ENCODE measurements at regions not wholly inside any gene's neighbourhood (a gene's known extent, or its start where the extent isn't known, plus 50 kb on each side); places are given as distances from the start of the nearest gene placed in this dataset.

- no peak for DNase-seq (ENCODE audit: low read depth, low spot score)
Observed at GRCh38 chr10:78850644-78851435, 217.9 kb upstream of the ZMIZ1 start.

- no peak for DNase-seq (ENCODE audit: low read depth, low spot score)
Observed at GRCh38 chr10:78851647-78852046, 217.1 kb upstream of the ZMIZ1 start.

GRCh38 chr10:78852466-78853240 is 216.1 kb upstream of the ZMIZ1 start:
- DNase-seq (ENCODE audit: low read depth, low spot score): peak; percentile 14

GRCh38 chr10:78853864-78854263 is 214.9 kb upstream of the ZMIZ1 start:
- no peak for DNase-seq (ENCODE audit: low read depth, low spot score)

GRCh38 chr10:78856421-78856820 is 212.3 kb upstream of the ZMIZ1 start:
- DNase-seq (ENCODE audit: low read depth, low spot score): no peak

- no peak for DNase-seq (ENCODE audit: low read depth, low spot score)
Observed at GRCh38 chr10:78857193-78857592, 211.6 kb upstream of the ZMIZ1 start.

- DNase-seq (ENCODE audit: low read depth, low spot score): no peak
Observed at GRCh38 chr10:78859266-78859665, 209.5 kb upstream of the ZMIZ1 start.

GRCh38 chr10:78859769-78860168 is 209.0 kb upstream of the ZMIZ1 start:
- no peak for DNase-seq (ENCODE audit: low read depth, low spot score)

- DNase-seq (ENCODE audit: low read depth, low spot score): no peak
Observed at GRCh38 chr10:78860260-78860914, 208.4 kb upstream of the ZMIZ1 start.

- DNase-seq (ENCODE audit: low read depth, low spot score): no peak
Observed at GRCh38 chr10:78861529-78862327, 207.0 kb upstream of the ZMIZ1 start.

GRCh38 chr10:78862328-78862640 is 206.5 kb upstream of the ZMIZ1 start:
- no peak for DNase-seq (ENCODE audit: low read depth, low spot score)

- DNase-seq (ENCODE audit: low read depth, low spot score): no peak
Observed at GRCh38 chr10:78863140-78863905, 205.4 kb upstream of the ZMIZ1 start.

- DNase-seq (ENCODE audit: low read depth, low spot score): no peak
Observed at GRCh38 chr10:78863906-78864239, 204.9 kb upstream of the ZMIZ1 start.

GRCh38 chr10:78864761-78865537 is 203.8 kb upstream of the ZMIZ1 start:
- DNase-seq (ENCODE audit: low read depth, low spot score): no peak

- DNase-seq (ENCODE audit: low read depth, low spot score): peak; percentile 73
Observed at GRCh38 chr10:78865538-78865875, 203.3 kb upstream of the ZMIZ1 start.

GRCh38 chr10:78865931-78866717 is 202.6 kb upstream of the ZMIZ1 start:
- DNase-seq (ENCODE audit: low read depth, low spot score): no peak

GRCh38 chr10:78866731-78867554 is 201.8 kb upstream of the ZMIZ1 start:
- no peak for DNase-seq (ENCODE audit: low read depth, low spot score)

GRCh38 chr10:78867555-78867939 is 201.2 kb upstream of the ZMIZ1 start:
- no peak for DNase-seq (ENCODE audit: low read depth, low spot score)

GRCh38 chr10:78868048-78868447 is 200.7 kb upstream of the ZMIZ1 start:
- DNase-seq (ENCODE audit: low read depth, low spot score): no peak

All from astrocyte of the hippocampus (primary cell).